Right lobe of liver (tissue), 6 donors: ENCODE measurements at regions not wholly inside any gene's neighbourhood (a gene's known extent, or its start where the extent isn't known, plus 50 kb on each side); places are given as distances from the start of the nearest gene placed in this dataset.

Source experiments
- ATAC-seq, 4 donors: fragments of 200-7000 bp; cut with Tn5 transposase; one replicate each; pipeline ENCODE4 v1.9.1; 2020; ENCODE audit warnings: mild to moderate bottlenecking in 4 of 4, moderate library complexity in 4 of 4
- DNase-seq, 3 donors: peaks; one replicate each; pipeline ENCODE4 v3.0.0-alpha.2; 2020
- H3K27ac ChIP-seq, 3 donors: fragments of 200-600 bp; one replicate each; pipeline ENCODE4 v1.8.0; 2022
- H3K27me3 ChIP-seq, 2 donors: fragments of 200-600 bp; one replicate each; pipeline ENCODE4 v1.8.0; 2022
- H3K36me3 ChIP-seq, 4 donors: fragments of 200-600 bp; sonication (generic) in 1 of 4; one replicate each; pipeline versions ENCODE4 v1.5.1 to v1.8.0; 2017 to 2022; ENCODE audit warnings: control low read depth in 1 of 4
- H3K4me1 ChIP-seq, 4 donors: fragments of 200-600 bp; sonication (generic) in 1 of 4; one replicate each; pipeline versions ENCODE4 v1.5.1 to v1.8.0; 2017 to 2022; ENCODE audit warnings: control low read depth in 1 of 4
- H3K4me3 ChIP-seq, 3 donors: fragments of 200-600 bp; one replicate each; pipeline ENCODE4 v1.8.0; 2022
- H3K9me3 ChIP-seq, 4 donors: fragments of 200-600 bp; sonication (generic) in 1 of 4; one replicate each; pipeline versions ENCODE4 v1.5.1 to v1.8.0; 2017 to 2022; ENCODE audit warnings: control low read depth in 1 of 4
- CTCF ChIP-seq, 4 donors: fragments of 200-600 bp in 3 of 4; fragments of 450-650 bp in 1 of 4; IDR thresholded peaks; one replicate each; pipeline versions ENCODE4 v1.5.1 to v1.8.0; 2016 to 2022; ENCODE audit warnings: antibody characterized with exemption in 4 of 4, mild to moderate bottlenecking in 2 of 4
- POLR2A ChIP-seq: fragments of 450-650 bp; IDR thresholded peaks from one replicate; pipeline ENCODE4 v1.6.1; 2017; ENCODE audit warnings: antibody characterized with exemption, mild to moderate bottlenecking
- WGBS: methylation state at CpG from one replicate; pipeline ENCODE4 v1.1.6; 2018; ENCODE audit warnings: low coverage, low lambda C conversion rate; ENCODE audit not compliant: insufficient coverage; ENCODE audit errors: missing lambda C conversion rate; 5-methylcytosine and 5-hydroxymethylcytosine counted together
- intact Hi-C, 2 donors: fragments of 100-400 bp; cut with DNase I; formaldehyde crosslinking; loops; one replicate each; pipeline versions ENCODE4 v1.11.2 to v1.14.1; 2022
- donor health status: DM: no; HTN: yes; CAD: no.
- donor health status: DM: no; HTN: no; CAD: no.
- donor health status: DM: no; HTN: no; CAD: no.
- donor health status: DM: no; HTN: yes; CAD: no.
- donor health status: DM: no; HTN: yes; CAD: no.

GRCh38 chr11:59289356-59290181 is 69.1 kb upstream of the OR5AN1 start:
- TF ChIP-seq CTCF (IDR thresholded peaks at IDR 0.05) = no peak
- TF ChIP-seq POLR2A = peak; percentile 13
- H3K4me1 ChIP-seq = peaks cover 0 to 62% (median 18%) of the 10 kb centered on the region in 4 donors
- intact Hi-C loops = no loop called here
- 27% methylated on average over 4 of the region's 4 CpGs for WGBS
- no peaks in the 10 kb centered on the region for H3K36me3 ChIP-seq
- ATAC-seq = peak; percentile 43 to 62 (median 58)
- H3K27me3 ChIP-seq = no peaks in the 10 kb centered on the region
- H3K27ac ChIP-seq = peak overlapping the region; percentile 38 to 81 (median 41)
- no peak overlapping the region for H3K4me3 ChIP-seq
- H3K9me3 ChIP-seq = no peaks in the 10 kb centered on the region
- DNase-seq = peak in 2 of 3 donors; percentile 54 to 57

GRCh38 chr11:59285716-59286260 is 72.9 kb upstream of the OR5AN1 start:
- Histone ChIP-seq H3K27me3 (no peaks in the 10 kb centered on the region), H3K9me3 (no peaks in the 10 kb centered on the region), H3K4me1 (peaks cover 0 to 47% (median 16%) of the 10 kb centered on the region in 4 donors), H3K36me3 (no peaks in the 10 kb centered on the region), H3K4me3 (no peak overlapping the region), H3K27ac (no peak overlapping the region)
- WGBS = 63% methylated on average over 2 of the region's 2 CpGs
- TF ChIP-seq POLR2A (no peak), CTCF (IDR thresholded peaks at IDR 0.05) (no peak)
- intact Hi-C loops = no loop called here
- ATAC-seq (no peak), DNase-seq (no peak)

GRCh38 chr11:59284773-59285129 is 72.0 kb upstream of the MPEG1 start:
- WGBS = 32% methylated on average over 5 of the region's 5 CpGs
- no peak for ATAC-seq

More at GRCh38 chr11:59284773-59285129, 72.0 kb upstream of the MPEG1 start:
- intact Hi-C loops = no loop called here
- Histone ChIP-seq H3K4me1 (peaks cover 0 to 36% (median 11%) of the 10 kb centered on the region in 4 donors), H3K9me3 (no peaks in the 10 kb centered on the region), H3K36me3 (no peaks in the 10 kb centered on the region), H3K27me3 (no peaks in the 10 kb centered on the region), H3K27ac (no peak overlapping the region), H3K4me3 (no peak overlapping the region)
- TF ChIP-seq POLR2A (no peak), CTCF (IDR thresholded peaks at IDR 0.05) (no peak)
- DNase-seq = no peak
